Ascending aorta (tissue), 2 donors: ENCODE measurements at regions not wholly inside any gene's neighbourhood (a gene's known extent, or its start where the extent isn't known, plus 50 kb on each side); places are given as distances from the start of the nearest gene placed in this dataset.
"Not testable (repeated sequence)": the region's sequence is repeated elsewhere in the genome, so short reads cannot be mapped to it uniquely, and the experiment has no call there.

ENCODE experiments used
- DNase-seq, 2 donors: peaks; one replicate each; pipeline ENCODE4 v3.0.0-alpha.2; 2019; ENCODE audit warnings: low spot score in 2 of 2
- H3K27ac ChIP-seq, 2 donors: fragments of 200-600 bp; sonication (generic); one replicate each; pipeline ENCODE4 v1.5.1; 2016 to 2017; ENCODE audit warnings: mild to moderate bottlenecking in 1 of 2
- H3K27me3 ChIP-seq: fragments of 200-600 bp; sonication (generic); one replicate; pipeline ENCODE4 v1.5.1; 2017
- H3K36me3 ChIP-seq, 2 donors: fragments of 200-600 bp; sonication (generic); one replicate each; pipeline ENCODE4 v1.5.1; 2016
- H3K4me1 ChIP-seq, 2 donors: fragments of 200-600 bp; sonication (generic); one replicate each; pipeline ENCODE4 v1.5.1; 2016 to 2017; ENCODE audit warnings: mild to moderate bottlenecking in 1 of 2
- H3K4me3 ChIP-seq, 2 donors: fragments of 200-600 bp; sonication (generic); one replicate each; pipeline ENCODE4 v1.5.1; 2016 to 2017; ENCODE audit warnings: mild to moderate bottlenecking in 1 of 2
- H3K9me3 ChIP-seq, 2 donors: fragments of 200-600 bp; sonication (generic); one replicate each; pipeline ENCODE4 v1.5.1; 2016
- CTCF ChIP-seq, 3 experiments: fragments of 200-600 bp in 2 of 3; fragments of 450-650 bp in 1 of 3; sonication (generic) in 2 of 3; IDR thresholded peaks; one replicate each; pipeline ENCODE4 v1.5.1; 2016 to 2019; ENCODE audit warnings: antibody characterized with exemption in 3 of 3, mild to moderate bottlenecking in 1 of 3, moderate library complexity in 1 of 3
- intact Hi-C: fragments of 100-400 bp; cut with DNase I; formaldehyde crosslinking; loops from one replicate; pipeline ENCODE4 v1.15.1; 2023

- H3K36me3 ChIP-seq, H3K27ac ChIP-seq, H3K4me1 ChIP-seq, DNase-seq, intact Hi-C loops, H3K9me3 ChIP-seq, H3K4me3 ChIP-seq, H3K27me3 ChIP-seq: not testable (repeated sequence)
These were observed 106.0 kb upstream of the THOC3 start for GRCh38 chr5:176073996-176074571.

- H3K36me3 ChIP-seq, H3K4me1 ChIP-seq, H3K27ac ChIP-seq, H3K27me3 ChIP-seq, H3K9me3 ChIP-seq, DNase-seq, intact Hi-C loops, H3K4me3 ChIP-seq: not testable (repeated sequence)
These were observed 115.6 kb upstream of the THOC3 start for GRCh38 chr5:176083717-176084116.

GRCh38 chr5:176103083-176103482 lies 135.0 kb upstream of the THOC3 start:
- H3K27ac ChIP-seq, H3K27me3 ChIP-seq, H3K4me3 ChIP-seq, H3K9me3 ChIP-seq, H3K4me1 ChIP-seq, DNase-seq, intact Hi-C loops, H3K36me3 ChIP-seq: not testable (repeated sequence)

- intact Hi-C loops, result not testable (repeated sequence)
These were observed 125.3 kb upstream of the SIMC1 start for GRCh38 chr5:176112888-176113287.

GRCh38 chr5:176113673-176114335 lies 124.4 kb upstream of the SIMC1 start:
- intact Hi-C loops, H3K4me3 ChIP-seq, H3K9me3 ChIP-seq, H3K27me3 ChIP-seq, H3K27ac ChIP-seq, DNase-seq, H3K36me3 ChIP-seq, H3K4me1 ChIP-seq: not testable (repeated sequence)

More at GRCh38 chr5:176112888-176113287, 125.3 kb upstream of the SIMC1 start:
- DNase-seq, H3K36me3 ChIP-seq, H3K4me3 ChIP-seq, H3K27ac ChIP-seq, H3K9me3 ChIP-seq, H3K4me1 ChIP-seq, H3K27me3 ChIP-seq: not testable (repeated sequence)

- intact Hi-C loops, H3K4me3 ChIP-seq, H3K36me3 ChIP-seq, H3K4me1 ChIP-seq, H3K27ac ChIP-seq, H3K9me3 ChIP-seq, H3K27me3 ChIP-seq, DNase-seq: not testable (repeated sequence)
These were observed 123.4 kb upstream of the SIMC1 start for GRCh38 chr5:176114825-176115224.

GRCh38 chr5:176117699-176118238 lies 120.5 kb upstream of the SIMC1 start:
- DNase-seq, H3K4me3 ChIP-seq, H3K27ac ChIP-seq, H3K27me3 ChIP-seq, H3K36me3 ChIP-seq, H3K9me3 ChIP-seq, intact Hi-C loops, H3K4me1 ChIP-seq: not testable (repeated sequence)

GRCh38 chr5:176122361-176122760 lies 115.9 kb upstream of the SIMC1 start:
- H3K27ac ChIP-seq, H3K4me3 ChIP-seq, H3K27me3 ChIP-seq, H3K4me1 ChIP-seq, intact Hi-C loops, H3K9me3 ChIP-seq, DNase-seq, H3K36me3 ChIP-seq: not testable (repeated sequence)

GRCh38 chr5:176124120-176124519 lies 114.1 kb upstream of the SIMC1 start:
- DNase-seq, result not testable (repeated sequence)

GRCh38 chr5:176131771-176132170 lies 106.5 kb upstream of the SIMC1 start:
- no peak for TF ChIP-seq CTCF (IDR thresholded peaks at IDR 0.05)
- H3K4me3 ChIP-seq, result no peak overlapping the region
- no peaks in the 10 kb centered on the region for H3K36me3 ChIP-seq
- intact Hi-C loops, result no loop called here
- H3K9me3 ChIP-seq, result no peaks in the 10 kb centered on the region
- no peak overlapping the region for H3K27ac ChIP-seq
- H3K27me3 ChIP-seq, result no peaks in the 10 kb centered on the region
- DNase-seq, result no peak
- no peaks in the 10 kb centered on the region for H3K4me1 ChIP-seq

More at GRCh38 chr5:176124120-176124519, 114.1 kb upstream of the SIMC1 start:
- H3K27me3 ChIP-seq, H3K9me3 ChIP-seq, H3K36me3 ChIP-seq, H3K4me1 ChIP-seq, intact Hi-C loops, H3K4me3 ChIP-seq, H3K27ac ChIP-seq: not testable (repeated sequence)
